ENCODE measurements at regions not wholly inside any gene's neighbourhood (a gene's known extent, or its start where the extent isn't known, plus 50 kb on each side); places are given as distances from the start of the nearest gene placed in this dataset.

DNA sequence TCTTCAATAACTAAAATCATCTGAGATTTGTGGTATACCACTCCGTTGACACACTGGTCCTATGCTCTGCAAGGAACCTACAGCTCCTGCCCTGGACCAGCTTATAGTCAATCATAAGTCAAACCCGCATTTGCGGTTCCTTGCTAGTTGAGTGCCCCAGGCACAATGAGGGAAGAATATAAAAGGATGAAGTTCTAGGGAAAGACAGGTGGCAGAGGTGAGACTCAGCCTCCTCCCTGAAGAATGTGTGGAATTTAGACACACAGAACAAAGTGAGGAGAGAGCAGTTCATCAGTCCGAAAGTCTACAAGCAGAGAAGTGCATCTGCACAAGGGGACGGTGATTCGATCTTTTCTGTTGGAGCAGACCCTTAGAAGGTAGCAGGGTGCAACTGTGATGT is 615.0 kb upstream of the FANCL start:
- Histone ChIP-seq H3K9me3 (replicated peaks; ENCODE audit: insufficient read depth, low read length) (no peaks in the 10 kb centered on the region), H3K9ac (ENCODE audit: low read length) (no peak overlapping the region), H3F3A (ENCODE audit: insufficient read depth, low read length) (no peaks in the 10 kb centered on the region), H3K4me2 (ENCODE audit: low read depth, low read length) (no peak overlapping the region), H3K27me3 (replicated peaks; ENCODE audit: insufficient read depth, low read length) (no peaks in the 10 kb centered on the region), H3K36me3 (replicated peaks; ENCODE audit: insufficient read depth, low read length) (no peaks in the 10 kb centered on the region), H3K9me2 (replicated peaks; ENCODE audit: insufficient read depth, low read length) (no peaks in the 10 kb centered on the region), H3K79me2 (ENCODE audit: low read length) (no peaks in the 10 kb centered on the region), H3K4me3 (ENCODE audit: low read length) (no peak overlapping the region), H4K20me1 (ENCODE audit: insufficient read depth, low read length) (no peaks in the 10 kb centered on the region), H2AFZ (ENCODE audit: low read length) (no peak overlapping the region), H3K27ac (ENCODE audit: low read length) (no peak overlapping the region), H3K4me1 (ENCODE audit: low read length) (no peaks in the 10 kb centered on the region)
- no peak for DNase-seq
- TF ChIP-seq EZH2 (optimal IDR thresholded peaks at IDR 0.05; ENCODE audit: low read depth, low read length) (no peak), EZH2phosphoT487 (IDR thresholded peaks at IDR 0.05; ENCODE audit: low read length) (no peak)
- TF ChIP-seq, protein P1, sequence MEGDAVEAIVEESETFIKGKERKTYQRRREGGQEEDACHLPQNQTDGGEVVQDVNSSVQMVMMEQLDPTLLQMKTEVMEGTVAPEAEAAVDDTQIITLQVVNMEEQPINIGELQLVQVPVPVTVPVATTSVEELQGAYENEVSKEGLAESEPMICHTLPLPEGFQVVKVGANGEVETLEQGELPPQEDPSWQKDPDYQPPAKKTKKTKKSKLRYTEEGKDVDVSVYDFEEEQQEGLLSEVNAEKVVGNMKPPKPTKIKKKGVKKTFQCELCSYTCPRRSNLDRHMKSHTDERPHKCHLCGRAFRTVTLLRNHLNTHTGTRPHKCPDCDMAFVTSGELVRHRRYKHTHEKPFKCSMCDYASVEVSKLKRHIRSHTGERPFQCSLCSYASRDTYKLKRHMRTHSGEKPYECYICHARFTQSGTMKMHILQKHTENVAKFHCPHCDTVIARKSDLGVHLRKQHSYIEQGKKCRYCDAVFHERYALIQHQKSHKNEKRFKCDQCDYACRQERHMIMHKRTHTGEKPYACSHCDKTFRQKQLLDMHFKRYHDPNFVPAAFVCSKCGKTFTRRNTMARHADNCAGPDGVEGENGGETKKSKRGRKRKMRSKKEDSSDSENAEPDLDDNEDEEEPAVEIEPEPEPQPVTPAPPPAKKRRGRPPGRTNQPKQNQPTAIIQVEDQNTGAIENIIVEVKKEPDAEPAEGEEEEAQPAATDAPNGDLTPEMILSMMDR (IDR thresholded peaks at IDR 0.05; ENCODE audit: low read length) = no peak

GRCh38 chr2:58853420-58853819 is 612.3 kb upstream of the FANCL start:
- H3K4me1 ChIP-seq (ENCODE audit: low read length) = no peaks in the 10 kb centered on the region
- H4K20me1 ChIP-seq (ENCODE audit: insufficient read depth, low read length) = no peaks in the 10 kb centered on the region
- H3F3A ChIP-seq (ENCODE audit: insufficient read depth, low read length) = no peaks in the 10 kb centered on the region
- H3K4me2 ChIP-seq (ENCODE audit: low read depth, low read length) = no peak overlapping the region
- H3K4me3 ChIP-seq (ENCODE audit: low read length) = no peak overlapping the region
- no peak for DNase-seq
- no peaks in the 10 kb centered on the region for H3K9me3 ChIP-seq (replicated peaks; ENCODE audit: insufficient read depth, low read length)
- no peak overlapping the region for H2AFZ ChIP-seq (ENCODE audit: low read length)
- H3K27me3 ChIP-seq (replicated peaks; ENCODE audit: insufficient read depth, low read length) = no peaks in the 10 kb centered on the region
- no peaks in the 10 kb centered on the region for H3K79me2 ChIP-seq (ENCODE audit: low read length)
- H3K36me3 ChIP-seq (replicated peaks; ENCODE audit: insufficient read depth, low read length) = no peaks in the 10 kb centered on the region
- no peak overlapping the region for H3K9ac ChIP-seq (ENCODE audit: low read length)
- H3K9me2 ChIP-seq (replicated peaks; ENCODE audit: insufficient read depth, low read length) = no peaks in the 10 kb centered on the region
- TF ChIP-seq, protein P1 (IDR thresholded peaks at IDR 0.05; ENCODE audit: low read length) = no peak
- TF ChIP-seq EZH2 (optimal IDR thresholded peaks at IDR 0.05; ENCODE audit: low read depth, low read length) (no peak), EZH2phosphoT487 (IDR thresholded peaks at IDR 0.05; ENCODE audit: low read length) (no peak)
- H3K27ac ChIP-seq (ENCODE audit: low read length) = no peak overlapping the region

DNA sequence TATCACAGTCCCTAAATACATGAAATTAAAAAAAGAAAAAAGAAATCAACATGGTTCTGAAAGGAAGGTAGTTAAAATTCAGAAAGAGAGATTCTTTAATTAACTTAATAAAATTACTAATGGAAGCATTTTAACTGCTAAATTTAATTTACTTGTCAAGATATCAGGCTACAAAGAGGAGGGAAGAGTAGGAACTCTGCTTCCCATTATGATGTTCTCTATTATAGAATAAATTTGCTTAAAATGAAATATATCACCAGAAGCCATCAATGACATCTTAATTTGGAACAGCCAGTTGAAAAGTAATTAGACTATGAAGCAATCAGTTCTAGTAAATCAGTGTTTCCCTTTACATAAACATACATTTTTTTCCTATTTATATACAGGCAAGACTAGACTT is 611.8 kb upstream of the FANCL start:
- H3K79me2 ChIP-seq (ENCODE audit: low read length) = no peaks in the 10 kb centered on the region
- H4K20me1 ChIP-seq (ENCODE audit: insufficient read depth, low read length) = no peaks in the 10 kb centered on the region
- no peak overlapping the region for H3K9ac ChIP-seq (ENCODE audit: low read length)
- H3K9me3 ChIP-seq (replicated peaks; ENCODE audit: insufficient read depth, low read length) = no peaks in the 10 kb centered on the region
- H3K4me3 ChIP-seq (ENCODE audit: low read length) = no peak overlapping the region
- no peaks in the 10 kb centered on the region for H3K36me3 ChIP-seq (replicated peaks; ENCODE audit: insufficient read depth, low read length)
- no peaks in the 10 kb centered on the region for H3F3A ChIP-seq (ENCODE audit: insufficient read depth, low read length)
- H2AFZ ChIP-seq (ENCODE audit: low read length) = no peak overlapping the region
- no peaks in the 10 kb centered on the region for H3K27me3 ChIP-seq (replicated peaks; ENCODE audit: insufficient read depth, low read length)
- no peak overlapping the region for H3K27ac ChIP-seq (ENCODE audit: low read length)
- no peak overlapping the region for H3K4me2 ChIP-seq (ENCODE audit: low read depth, low read length)
- H3K4me1 ChIP-seq (ENCODE audit: low read length) = no peaks in the 10 kb centered on the region
- TF ChIP-seq EZH2 (optimal IDR thresholded peaks at IDR 0.05; ENCODE audit: low read depth, low read length) (no peak), EZH2phosphoT487 (IDR thresholded peaks at IDR 0.05; ENCODE audit: low read length) (no peak)
- TF ChIP-seq, protein P1 (IDR thresholded peaks at IDR 0.05; ENCODE audit: low read length) = no peak
- H3K9me2 ChIP-seq (replicated peaks; ENCODE audit: insufficient read depth, low read length) = no peaks in the 10 kb centered on the region
- DNase-seq = no peak

All from MM.1S (cell line).